NCI-H446 treated with DMSO at 0.1 percent for 48 hours (cell line): ENCODE measurements at regions not wholly inside any gene's neighbourhood (a gene's known extent, or its start where the extent isn't known, plus 50 kb on each side); places are given as distances from the start of the nearest gene placed in this dataset.
"Not testable (repeated sequence)": the region's sequence is repeated elsewhere in the genome, so short reads cannot be mapped to it uniquely, and the experiment has no call there.

Source experiments
- DNase-seq: peaks from one replicate; lab custom pipeline; 2025; lab: John Stamatoyannopoulos, UW

GRCh38 chr4:158122501-158122900, 50.3 kb downstream of the GASK1B start:
- DNase-seq = no peak

GRCh38 chr4:158121161-158121579, 51.7 kb downstream of the GASK1B start:
- DNase-seq = peak; percentile 9

GRCh38 chr4:158120645-158121151, 52.1 kb downstream of the GASK1B start:
- DNase-seq = not testable (repeated sequence)

GRCh38 chr4:158112611-158113010, 60.2 kb downstream of the GASK1B start:
- DNase-seq = no peak

- DNase-seq = no peak
Measured at GRCh38 chr4:158111241-158111640, 61.6 kb downstream of the GASK1B start.

- DNase-seq = no peak
Measured at GRCh38 chr4:158102904-158103303, 69.9 kb downstream of the GASK1B start.

- no peak for DNase-seq
Measured at GRCh38 chr4:158099686-158100085, 73.1 kb downstream of the GASK1B start.

GRCh38 chr4:158098802-158099201, 74.0 kb downstream of the GASK1B start:
- DNase-seq = no peak

- DNase-seq = no peak
Measured at GRCh38 chr4:158094413-158095134, 78.3 kb downstream of the GASK1B start.

- DNase-seq = peak; percentile 47
Measured at GRCh38 chr4:158090323-158090722, 82.5 kb downstream of the GASK1B start.

- DNase-seq = not testable (repeated sequence)
Measured at GRCh38 chr4:158089897-158090296, 82.9 kb downstream of the GASK1B start.

- no peak for DNase-seq
Measured at GRCh38 chr4:158080354-158080753, 92.5 kb downstream of the GASK1B start.

GRCh38 chr4:158079661-158080060, 93.2 kb downstream of the GASK1B start:
- DNase-seq = no peak

GRCh38 chr4:158077835-158078234, 95.0 kb downstream of the GASK1B start:
- no peak for DNase-seq

GRCh38 chr4:158074851-158075250, 98.0 kb downstream of the GASK1B start:
- no peak for DNase-seq

- no peak for DNase-seq
Measured at GRCh38 chr4:158071931-158072330, 100.9 kb downstream of the GASK1B start.

- no peak for DNase-seq
Measured at GRCh38 chr4:158068068-158068467, 104.8 kb downstream of the GASK1B start.

GRCh38 chr4:158067646-158068045, 105.2 kb downstream of the GASK1B start:
- no peak for DNase-seq

- DNase-seq = no peak
Measured at GRCh38 chr4:158065603-158066002, 107.2 kb downstream of the GASK1B start.

- DNase-seq = no peak
Measured at GRCh38 chr4:158065176-158065575, 107.6 kb downstream of the GASK1B start.

GRCh38 chr4:158056689-158057245, 116.1 kb downstream of the GASK1B start:
- DNase-seq = no peak

GRCh38 chr4:158055668-158056067, 117.2 kb downstream of the GASK1B start:
- DNase-seq = no peak

GRCh38 chr4:158053801-158054200, 119.0 kb downstream of the GASK1B start:
- DNase-seq = no peak

- no peak for DNase-seq
Measured at GRCh38 chr4:158053086-158053485, 119.7 kb downstream of the GASK1B start.
